ENCODE measurements at regions not wholly inside any gene's neighbourhood (a gene's known extent, or its start where the extent isn't known, plus 50 kb on each side); places are given as distances from the start of the nearest gene placed in this dataset.
A peak's percentile ranks its signal among the peaks of the same experiment; 100 is the strongest.

DNA sequence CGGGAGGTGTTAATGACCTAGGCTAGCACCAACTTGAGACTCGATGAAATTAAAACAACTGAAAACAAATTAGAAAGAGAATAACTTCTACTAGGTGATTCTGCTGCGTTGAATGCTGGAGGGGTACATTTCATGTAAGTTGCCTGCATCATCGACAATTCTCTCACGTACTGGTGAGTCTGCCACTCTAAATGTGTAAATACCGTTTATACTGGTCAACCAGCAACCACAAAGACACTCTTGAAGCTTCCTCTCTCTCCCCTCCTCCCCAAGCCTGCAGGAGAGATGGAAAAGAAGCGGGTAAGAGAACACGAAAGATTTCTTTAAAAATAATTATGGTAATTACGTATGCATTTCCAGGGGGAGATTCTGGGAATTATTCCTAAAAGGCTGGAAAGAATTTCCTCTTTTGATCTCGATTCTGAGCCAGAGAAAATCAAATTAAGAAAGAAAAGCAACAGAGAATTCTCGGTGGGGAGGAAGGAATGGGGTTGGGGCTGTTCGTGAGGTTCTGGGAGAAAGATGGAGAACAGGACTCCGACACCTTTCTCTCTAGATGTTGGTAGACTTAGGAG lies 68.6 kb upstream of the MRTFB start:
- Mint-ChIP-seq H3K27ac (peak overlapping the region; percentile 78), H3K4me1 (ENCODE audit: low read depth) (peaks cover 88% of the 10 kb centered on the region), H3K9me3 (no peaks in the 10 kb centered on the region), H3K4me3 (peak overlapping the region; percentile 63), H3K27me3 (peaks cover 3% of the 10 kb centered on the region), H3K36me3 (ENCODE audit: low read depth) (no peaks in the 10 kb centered on the region)
- intact Hi-C loops (cut with micrococcal nuclease): loop anchor here (5.0 to 10.0 kb wide), 4 partner anchors 45 to 630 kb away; partner anchors contain the start of genes BFAR, MRTFB and PARN

DNA sequence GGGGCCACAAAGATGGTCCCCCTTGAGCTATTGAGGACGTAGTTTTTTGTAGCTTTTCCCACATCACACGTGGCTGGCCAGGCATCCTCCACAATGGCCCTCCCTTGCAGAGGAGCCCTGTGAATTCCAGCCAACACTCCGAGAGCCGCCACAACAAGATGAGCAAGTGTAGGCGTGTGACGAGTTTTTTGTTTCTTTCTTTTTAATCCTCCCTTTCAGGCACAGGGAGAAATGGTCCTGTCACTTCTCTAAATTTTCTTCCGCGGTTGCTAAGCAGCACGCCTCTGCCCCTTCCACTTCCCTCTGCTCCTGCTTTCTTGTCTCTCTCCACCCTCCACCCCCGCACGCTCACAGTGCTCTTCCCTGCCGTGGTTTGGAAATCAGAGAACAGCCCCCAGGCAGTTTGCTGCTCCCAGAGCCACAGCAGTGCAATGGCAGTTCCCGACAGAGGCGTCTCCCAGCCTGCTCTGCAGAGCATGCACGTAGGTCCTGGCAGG lies 68.0 kb upstream of the MRTFB start:
- no peaks in the 10 kb centered on the region for H3K9me3 Mint-ChIP-seq
- peak overlapping the region; percentile 63 for H3K4me3 Mint-ChIP-seq
- H3K27me3 Mint-ChIP-seq: peaks cover 3% of the 10 kb centered on the region
- peak overlapping the region; percentile 78 for H3K27ac Mint-ChIP-seq
- H3K4me1 Mint-ChIP-seq (ENCODE audit: low read depth): peaks cover 87% of the 10 kb centered on the region
- no peaks in the 10 kb centered on the region for H3K36me3 Mint-ChIP-seq (ENCODE audit: low read depth)
- intact Hi-C loops (cut with micrococcal nuclease): loop anchor here (5.0 to 10.0 kb wide), 4 partner anchors 46 to 629 kb away; partner anchors contain the start of genes BFAR, MRTFB and PARN

DNA sequence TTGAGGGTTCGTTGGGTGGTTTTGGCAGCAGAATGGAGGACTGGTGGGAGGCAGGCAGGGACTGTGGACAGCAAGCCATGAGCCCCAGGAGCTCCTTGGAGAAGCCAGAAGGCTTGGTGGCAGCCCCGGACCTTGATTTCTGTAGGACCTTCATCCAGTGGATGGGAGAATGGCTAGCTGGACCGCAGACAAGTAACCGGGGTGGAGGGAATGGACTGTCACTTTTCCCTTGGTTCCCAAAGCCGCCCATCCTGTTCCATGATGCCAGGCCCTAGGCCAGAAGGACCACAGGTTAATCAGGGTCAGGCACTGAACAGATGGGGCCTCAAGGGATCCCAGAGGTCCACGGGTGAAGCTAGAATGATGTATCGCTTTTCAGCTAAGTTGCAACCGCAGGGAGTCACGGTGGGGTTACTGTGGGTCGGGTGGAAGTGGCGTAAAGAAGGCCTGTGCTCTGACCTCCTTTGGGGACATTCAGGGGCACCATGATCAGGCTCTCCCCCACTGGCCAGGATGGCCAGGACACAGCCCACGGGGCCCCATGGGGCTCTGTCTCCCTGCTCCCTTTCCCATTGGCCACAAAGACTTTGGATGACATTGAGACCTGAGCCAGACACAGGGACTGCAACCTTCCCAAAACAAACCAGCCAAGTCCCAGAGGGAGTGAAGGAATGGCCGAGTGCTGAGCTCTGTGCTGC lies 66.9 kb upstream of the MRTFB start:
- Mint-ChIP-seq H3K9me3 (no peaks in the 10 kb centered on the region), H3K4me1 (ENCODE audit: low read depth) (peaks cover 79% of the 10 kb centered on the region), H3K27ac (peak overlapping the region; percentile 78), H3K36me3 (ENCODE audit: low read depth) (no peaks in the 10 kb centered on the region), H3K4me3 (no peak overlapping the region), H3K27me3 (peaks cover 3% of the 10 kb centered on the region)
- intact Hi-C loops (cut with micrococcal nuclease): loop anchor here (5.0 to 10.0 kb wide), 4 partner anchors 47 to 628 kb away; partner anchors contain the start of genes BFAR, MRTFB and PARN

DNA sequence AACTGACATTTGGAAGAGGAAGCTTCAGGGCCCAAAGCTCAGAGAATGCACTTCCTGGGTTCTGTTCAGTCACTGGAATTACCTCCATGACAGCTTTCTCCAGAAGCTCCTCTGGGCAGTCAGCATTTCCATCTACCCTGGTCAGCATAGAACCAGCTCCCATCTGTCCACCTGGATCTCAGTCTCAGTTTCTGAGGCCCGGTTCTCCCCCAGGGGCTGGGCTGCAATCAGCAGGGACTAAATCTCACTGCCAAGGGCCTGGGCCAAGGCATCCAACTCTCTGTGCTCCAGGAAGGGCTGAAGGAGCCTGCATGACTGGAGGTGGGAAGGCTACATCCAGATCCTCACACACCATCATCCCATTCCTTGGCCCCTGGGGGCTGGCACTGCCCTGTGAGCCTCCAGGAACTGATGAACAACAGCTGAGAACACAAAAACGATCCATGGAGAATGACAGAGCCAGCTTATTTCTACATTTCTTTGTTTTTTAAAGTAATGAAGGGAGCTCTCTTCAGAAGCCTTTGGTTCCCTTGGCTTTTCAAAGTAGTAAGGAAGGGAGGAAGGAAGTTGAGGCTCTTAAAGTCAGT lies 66.3 kb upstream of the MRTFB start:
- peaks cover 79% of the 10 kb centered on the region for H3K4me1 Mint-ChIP-seq (ENCODE audit: low read depth)
- no peak overlapping the region for H3K4me3 Mint-ChIP-seq
- no peaks in the 10 kb centered on the region for H3K36me3 Mint-ChIP-seq (ENCODE audit: low read depth)
- H3K27me3 Mint-ChIP-seq: peaks cover 4% of the 10 kb centered on the region
- H3K27ac Mint-ChIP-seq: peak overlapping the region; percentile 78
- intact Hi-C loops (cut with micrococcal nuclease): loop anchor here (5.0 to 10.0 kb wide), 4 partner anchors 48 to 627 kb away; partner anchors contain the start of genes BFAR, MRTFB and PARN
- H3K9me3 Mint-ChIP-seq: no peaks in the 10 kb centered on the region

DNA sequence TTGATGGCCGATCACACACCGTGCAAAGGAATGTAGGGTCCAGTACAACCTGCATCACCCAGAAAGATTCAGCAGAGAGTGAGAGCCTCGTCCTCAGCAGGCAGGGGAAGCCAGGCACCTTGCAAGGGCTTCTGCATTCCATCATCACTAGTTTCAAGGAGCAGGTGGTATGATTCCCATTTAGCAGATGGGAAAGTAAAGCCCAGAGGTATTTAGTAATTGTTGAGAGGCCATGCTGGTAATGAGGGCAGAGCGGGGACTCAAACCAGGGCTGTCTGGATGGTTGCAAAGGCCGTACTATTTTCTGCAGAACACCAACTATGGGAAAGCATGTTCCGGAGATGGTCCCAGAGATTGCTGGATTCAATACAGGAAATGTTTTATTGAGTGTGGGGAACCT lies 65.8 kb upstream of the MRTFB start:
- intact Hi-C loops (cut with micrococcal nuclease): loop anchor here (10.0 kb wide), 1 partner anchor 69 kb away; the partner anchor contains the start of gene MRTFB
- Mint-ChIP-seq H3K4me3 (no peak overlapping the region), H3K27ac (peak overlapping the region; percentile 78), H3K9me3 (no peaks in the 10 kb centered on the region), H3K4me1 (ENCODE audit: low read depth) (peaks cover 78% of the 10 kb centered on the region), H3K36me3 (ENCODE audit: low read depth) (no peaks in the 10 kb centered on the region), H3K27me3 (peaks cover 7% of the 10 kb centered on the region)

DNA sequence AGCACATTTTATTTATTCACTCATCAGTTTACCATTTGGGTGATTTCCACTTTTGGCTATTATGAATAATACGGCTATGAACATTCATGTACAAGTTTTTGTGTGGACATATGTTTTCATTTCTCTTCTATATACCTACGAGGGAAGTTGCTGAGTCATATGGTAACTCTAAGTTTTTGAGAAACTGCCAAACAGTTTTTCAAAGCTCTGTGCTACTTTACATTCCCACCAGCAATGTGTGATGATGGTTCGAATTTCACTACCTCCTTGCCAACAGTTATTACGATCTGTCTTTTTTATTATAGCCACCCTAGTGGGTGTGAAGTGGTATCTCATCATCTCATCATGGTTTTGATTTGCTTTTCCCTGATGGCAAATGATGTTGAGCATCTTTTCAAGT lies 63.7 kb upstream of the MRTFB start:
- Mint-ChIP-seq H3K9me3 (no peaks in the 10 kb centered on the region), H3K36me3 (ENCODE audit: low read depth) (peaks cover 6% of the 10 kb centered on the region), H3K4me1 (ENCODE audit: low read depth) (peaks cover 66% of the 10 kb centered on the region), H3K27me3 (peaks cover 7% of the 10 kb centered on the region), H3K4me3 (no peak overlapping the region), H3K27ac (no peak overlapping the region)
- intact Hi-C loops (cut with micrococcal nuclease): loop anchor here (10.0 kb wide), 1 partner anchor 67 kb away; the partner anchor contains the start of gene MRTFB

DNA sequence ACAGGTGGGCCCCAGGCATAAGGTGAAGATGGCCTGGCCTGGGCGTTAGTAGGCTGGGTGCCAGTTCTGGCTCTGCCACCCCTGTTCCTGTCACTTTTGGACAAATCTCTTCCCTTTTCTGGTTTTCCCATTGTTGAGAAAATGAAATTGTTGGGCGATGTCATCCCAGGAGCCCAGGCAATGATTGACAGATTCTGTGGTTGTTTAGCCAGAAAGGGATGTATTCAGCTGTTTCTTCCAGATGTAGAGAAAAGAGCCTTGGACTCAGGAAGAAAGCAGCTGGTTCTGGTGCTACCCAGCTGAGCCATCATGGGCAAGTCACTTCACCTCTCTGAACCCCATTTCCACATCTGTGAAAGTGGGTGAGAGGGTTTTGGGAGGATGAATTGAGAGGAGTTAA lies 60.1 kb upstream of the MRTFB start:
- no peak overlapping the region for H3K27ac Mint-ChIP-seq
- H3K36me3 Mint-ChIP-seq (ENCODE audit: low read depth): peaks cover 6% of the 10 kb centered on the region
- peaks cover 54% of the 10 kb centered on the region for H3K4me1 Mint-ChIP-seq (ENCODE audit: low read depth)
- peaks cover 9% of the 10 kb centered on the region for H3K27me3 Mint-ChIP-seq
- H3K9me3 Mint-ChIP-seq: no peaks in the 10 kb centered on the region
- intact Hi-C loops (cut with micrococcal nuclease): no loop called here
- H3K4me3 Mint-ChIP-seq: no peak overlapping the region

DNA sequence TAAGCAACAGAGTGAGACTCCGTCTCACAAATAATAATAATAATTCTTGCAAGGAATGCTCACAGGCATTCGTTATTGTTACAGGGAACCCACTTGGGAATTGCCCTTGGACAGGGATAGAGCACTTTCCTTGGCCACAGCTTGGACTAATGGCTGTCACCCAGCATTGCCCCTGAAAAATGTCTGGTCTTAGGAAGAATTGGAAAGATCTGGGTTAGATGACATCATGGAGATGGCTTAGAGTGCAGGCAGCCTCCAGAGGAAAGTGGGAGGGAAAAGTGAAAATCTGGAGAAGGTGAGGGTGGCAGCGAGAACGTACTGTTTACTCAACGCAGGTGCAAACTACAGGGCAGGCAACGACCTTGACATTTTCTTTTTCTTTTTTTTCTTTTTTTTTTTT lies 59.3 kb upstream of the MRTFB start:
- Mint-ChIP-seq H3K27ac (no peak overlapping the region), H3K4me3 (no peak overlapping the region)

DNA sequence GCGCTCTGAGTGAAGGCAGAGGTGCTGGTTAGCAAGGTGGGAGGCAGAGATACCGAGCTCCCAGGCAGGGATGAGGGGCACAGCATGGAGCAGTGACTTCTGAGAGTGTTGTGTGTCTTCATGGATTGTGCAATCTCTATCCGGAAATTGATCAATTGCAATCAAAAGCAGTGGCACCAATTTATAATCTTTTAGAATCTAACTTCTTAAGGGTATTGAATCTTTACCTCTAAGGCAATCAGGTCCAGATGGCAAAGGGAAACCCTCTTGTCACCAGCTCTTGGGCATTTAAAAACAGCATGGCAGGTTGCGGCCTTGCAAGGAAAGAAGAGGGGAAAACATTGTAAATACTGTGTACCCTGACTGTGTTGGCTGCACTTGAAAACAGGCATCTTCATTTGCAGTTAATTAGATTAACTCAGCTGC lies 58.0 kb upstream of the MRTFB start:
- H3K4me1 Mint-ChIP-seq (ENCODE audit: low read depth): peaks cover 45% of the 10 kb centered on the region
- H3K27me3 Mint-ChIP-seq: peaks cover 9% of the 10 kb centered on the region
- no peaks in the 10 kb centered on the region for H3K9me3 Mint-ChIP-seq
- H3K27ac Mint-ChIP-seq: no peak overlapping the region
- no peak overlapping the region for H3K4me3 Mint-ChIP-seq
- intact Hi-C loops (cut with micrococcal nuclease): no loop called here
- H3K36me3 Mint-ChIP-seq (ENCODE audit: low read depth): peaks cover 6% of the 10 kb centered on the region

More for the DNA sequence above, 59.3 kb upstream of the MRTFB start:
- H3K36me3 Mint-ChIP-seq (ENCODE audit: low read depth): peaks cover 6% of the 10 kb centered on the region
- peaks cover 56% of the 10 kb centered on the region for H3K4me1 Mint-ChIP-seq (ENCODE audit: low read depth)
- intact Hi-C loops (cut with micrococcal nuclease): no loop called here
- no peaks in the 10 kb centered on the region for H3K9me3 Mint-ChIP-seq
- H3K27me3 Mint-ChIP-seq: peaks cover 9% of the 10 kb centered on the region

DNA sequence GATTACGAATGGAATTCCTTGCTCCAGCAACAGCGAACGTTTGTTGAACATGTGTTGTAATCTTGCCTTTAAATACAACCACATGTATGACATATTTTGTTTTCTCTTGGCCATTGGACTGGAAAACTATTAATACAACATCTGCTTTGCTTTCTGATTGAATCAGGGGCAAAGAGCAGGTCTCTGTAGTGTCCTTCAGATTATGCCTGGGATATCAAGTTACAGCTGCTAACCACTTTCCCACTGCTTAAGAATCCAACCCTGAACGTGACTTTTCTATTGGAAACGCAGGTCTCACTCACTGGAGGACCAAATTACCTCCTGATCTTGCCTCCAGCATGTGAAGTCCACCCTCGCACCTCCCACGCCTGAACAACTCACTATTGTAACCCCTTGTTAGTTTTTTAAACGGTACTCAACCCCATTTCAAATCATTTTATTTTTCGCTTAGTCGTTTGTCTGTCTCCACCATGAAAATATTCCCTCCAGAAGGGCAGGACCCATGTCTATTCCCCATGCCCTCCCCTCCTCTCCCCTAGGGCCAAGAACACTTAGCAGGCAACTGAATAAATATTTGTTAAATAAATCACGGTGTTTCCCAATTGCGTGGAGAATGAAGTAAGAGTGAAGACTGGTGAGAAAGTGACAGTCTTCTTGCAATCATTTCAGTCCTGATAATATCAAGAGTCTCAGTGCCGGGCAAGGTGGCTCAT lies 57.4 kb upstream of the MRTFB start:
- Mint-ChIP-seq H3K27me3 (peaks cover 9% of the 10 kb centered on the region), H3K9me3 (no peaks in the 10 kb centered on the region), H3K4me3 (no peak overlapping the region), H3K4me1 (ENCODE audit: low read depth) (peaks cover 48% of the 10 kb centered on the region), H3K27ac (no peak overlapping the region), H3K36me3 (ENCODE audit: low read depth) (peaks cover 6% of the 10 kb centered on the region)
- intact Hi-C loops (cut with micrococcal nuclease): no loop called here

DNA sequence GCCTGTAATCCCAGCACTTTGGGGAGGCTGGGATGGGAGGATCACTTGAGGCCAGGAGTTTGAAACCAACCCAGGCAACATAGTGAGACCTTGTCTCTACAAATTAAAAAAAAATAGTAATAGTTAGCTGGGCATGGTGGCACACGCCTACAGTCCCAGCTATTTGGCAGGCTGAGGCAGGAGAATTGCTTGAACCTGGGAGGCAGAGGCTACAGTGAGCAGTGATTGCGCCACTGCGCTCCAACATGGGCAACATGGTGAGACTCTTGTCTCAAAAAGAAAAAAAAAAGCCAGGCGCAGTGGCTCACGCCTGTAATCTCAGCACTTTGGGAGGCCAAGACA lies 56.9 kb upstream of the MRTFB start:
- no peaks in the 10 kb centered on the region for H3K9me3 Mint-ChIP-seq
- H3K27me3 Mint-ChIP-seq: peaks cover 9% of the 10 kb centered on the region
- intact Hi-C loops (cut with micrococcal nuclease): no loop called here
- peaks cover 6% of the 10 kb centered on the region for H3K36me3 Mint-ChIP-seq (ENCODE audit: low read depth)
- H3K4me3 Mint-ChIP-seq: no peak overlapping the region
- H3K27ac Mint-ChIP-seq: no peak overlapping the region
- peaks cover 49% of the 10 kb centered on the region for H3K4me1 Mint-ChIP-seq (ENCODE audit: low read depth)

DNA sequence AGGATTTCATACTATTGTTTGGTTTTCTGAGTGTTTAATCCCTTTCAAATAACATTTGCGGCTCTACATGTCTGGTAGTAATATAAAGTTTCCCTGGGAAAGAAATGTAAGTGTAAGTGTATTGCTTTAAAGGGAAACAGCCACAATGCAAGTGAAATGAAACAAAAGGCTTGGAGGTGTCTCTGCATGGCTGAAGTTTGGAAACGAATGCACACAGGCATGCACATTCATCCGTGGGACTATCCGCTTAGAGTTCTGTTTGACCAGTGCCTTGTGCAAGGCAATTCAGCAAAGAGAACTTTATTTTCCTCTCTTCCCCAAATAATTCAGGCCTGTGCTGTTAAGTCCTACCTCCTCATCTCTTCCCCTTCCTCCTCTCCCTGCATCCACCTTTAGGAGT lies 56.1 kb upstream of the MRTFB start:
- H3K27me3 Mint-ChIP-seq: peaks cover 7% of the 10 kb centered on the region
- peak overlapping the region; percentile 70 for H3K27ac Mint-ChIP-seq
- H3K36me3 Mint-ChIP-seq (ENCODE audit: low read depth): peaks cover 6% of the 10 kb centered on the region
- H3K4me1 Mint-ChIP-seq (ENCODE audit: low read depth): peaks cover 41% of the 10 kb centered on the region
- H3K4me3 Mint-ChIP-seq: peak overlapping the region; percentile 51
- H3K9me3 Mint-ChIP-seq: no peaks in the 10 kb centered on the region
- intact Hi-C loops (cut with micrococcal nuclease): no loop called here

DNA sequence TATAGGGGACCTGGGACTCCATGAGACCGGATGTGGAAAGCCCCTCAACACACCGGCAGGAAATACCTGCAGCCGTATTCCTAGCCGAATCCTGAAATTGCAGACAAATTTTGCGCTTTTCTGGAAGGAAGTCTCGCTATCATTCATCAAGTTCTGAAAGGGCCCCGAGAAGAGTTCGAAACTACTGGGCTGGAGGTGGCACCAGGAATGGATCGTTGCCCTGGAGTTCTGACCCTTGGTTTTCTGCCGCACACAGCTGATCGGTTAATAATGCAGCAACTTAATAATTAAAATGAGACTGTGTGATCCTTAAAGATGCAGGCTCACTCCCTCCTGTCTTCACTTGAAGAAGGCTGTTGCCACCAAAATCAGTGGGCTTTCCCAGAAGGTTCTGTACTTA lies 55.7 kb upstream of the MRTFB start:
- H3K4me1 Mint-ChIP-seq (ENCODE audit: low read depth): peaks cover 42% of the 10 kb centered on the region

More for the DNA sequence above, 55.7 kb upstream of the MRTFB start:
- Mint-ChIP-seq H3K27me3 (peaks cover 7% of the 10 kb centered on the region), H3K36me3 (ENCODE audit: low read depth) (peaks cover 6% of the 10 kb centered on the region), H3K27ac (peak overlapping the region; percentile 70), H3K4me3 (peak overlapping the region; percentile 51), H3K9me3 (no peaks in the 10 kb centered on the region)
- intact Hi-C loops (cut with micrococcal nuclease): no loop called here
